ENCODE measurements at regions not wholly inside any gene's neighbourhood (a gene's known extent, or its start where the extent isn't known, plus 50 kb on each side); places are given as distances from the start of the nearest gene placed in this dataset.
"Not testable (repeated sequence)": the region's sequence is repeated elsewhere in the genome, so short reads cannot be mapped to it uniquely, and the experiment has no call there.

- DNase-seq = no peak
These were observed 859.4 kb downstream of the TYW1 start for GRCh38 chr7:67856046-67856445.

GRCh38 chr7:67857698-67858097, 861.1 kb downstream of the TYW1 start:
- DNase-seq = no peak

GRCh38 chr7:67858931-67859330, 862.3 kb downstream of the TYW1 start:
- no peak for DNase-seq

GRCh38 chr7:67863911-67864310, 867.3 kb downstream of the TYW1 start:
- no peak for DNase-seq

- DNase-seq = no peak
These were observed 869.4 kb downstream of the TYW1 start for GRCh38 chr7:67866054-67866453.

- DNase-seq = no peak
These were observed 870.2 kb downstream of the TYW1 start for GRCh38 chr7:67866812-67867211.

- no peak for DNase-seq
These were observed 873.8 kb downstream of the TYW1 start for GRCh38 chr7:67870396-67870795.

- DNase-seq = no peak
These were observed 878.9 kb downstream of the TYW1 start for GRCh38 chr7:67875558-67875957.

- DNase-seq = no peak
These were observed 882.2 kb downstream of the TYW1 start for GRCh38 chr7:67878808-67879207.

- no peak for DNase-seq
These were observed 886.2 kb downstream of the TYW1 start for GRCh38 chr7:67882843-67883242.

- DNase-seq = no peak
These were observed 893.7 kb downstream of the TYW1 start for GRCh38 chr7:67890316-67890715.

- no peak for DNase-seq
These were observed 898.1 kb downstream of the TYW1 start for GRCh38 chr7:67894746-67895145.

GRCh38 chr7:67896721-67897120, 900.1 kb downstream of the TYW1 start:
- DNase-seq = no peak

GRCh38 chr7:67900456-67900855, 903.8 kb downstream of the TYW1 start:
- no peak for DNase-seq

GRCh38 chr7:67901808-67902480, 905.3 kb downstream of the TYW1 start:
- no peak for DNase-seq

GRCh38 chr7:67907792-67908191, 911.2 kb downstream of the TYW1 start:
- no peak for DNase-seq

GRCh38 chr7:67912437-67912836, 915.8 kb downstream of the TYW1 start:
- DNase-seq = no peak

- no peak for DNase-seq
These were observed 917.0 kb downstream of the TYW1 start for GRCh38 chr7:67913604-67914003.

GRCh38 chr7:67916111-67916510, 919.5 kb downstream of the TYW1 start:
- DNase-seq = not testable (repeated sequence)

GRCh38 chr7:67916571-67917436, 920.2 kb downstream of the TYW1 start:
- DNase-seq = peak; percentile 10

- no peak for DNase-seq
These were observed 920.8 kb downstream of the TYW1 start for GRCh38 chr7:67917437-67917755.

GRCh38 chr7:67918158-67918557, 921.5 kb downstream of the TYW1 start:
- peak; percentile 42 for DNase-seq

- no peak for DNase-seq
These were observed 926.7 kb downstream of the TYW1 start for GRCh38 chr7:67923286-67923685.

- DNase-seq = no peak
These were observed 931.5 kb downstream of the TYW1 start for GRCh38 chr7:67928141-67928540.

- DNase-seq = not testable (repeated sequence)
These were observed 939.8 kb downstream of the TYW1 start for GRCh38 chr7:67936447-67936846.

All from NCI-H2171 (cell line).